Endothelial cell (in vitro differentiated cells): ENCODE measurements at regions not wholly inside any gene's neighbourhood (a gene's known extent, or its start where the extent isn't known, plus 50 kb on each side); places are given as distances from the start of the nearest gene placed in this dataset.

Source experiments
- DNase-seq: peaks from one replicate; pipeline ENCODE4 v3.0.0; 2021; ENCODE audit warnings: low spot score
- H3K27ac Mint-ChIP-seq: one replicate; pipeline ENCODE4 v1.8.0; 2021; ENCODE audit warnings: mixed read lengths, inconsistent platforms; ENCODE audit not compliant: unreplicated experiment
- H3K27me3 Mint-ChIP-seq: one replicate; pipeline ENCODE4 v1.8.0; 2021; ENCODE audit warnings: mild to moderate bottlenecking, moderate library complexity, mixed read lengths, inconsistent platforms; ENCODE audit not compliant: unreplicated experiment
- H3K36me3 Mint-ChIP-seq: one replicate; pipeline ENCODE4 v1.8.0; 2021; ENCODE audit warnings: mild to moderate bottlenecking, low read depth, mixed read lengths, inconsistent platforms; ENCODE audit not compliant: unreplicated experiment
- H3K4me1 Mint-ChIP-seq: one replicate; pipeline ENCODE4 v1.8.0; 2021; ENCODE audit warnings: mild to moderate bottlenecking, mixed read lengths, inconsistent platforms; ENCODE audit not compliant: unreplicated experiment
- H3K4me3 Mint-ChIP-seq: one replicate; pipeline ENCODE4 v1.8.0; 2021; ENCODE audit warnings: mild to moderate bottlenecking, mixed read lengths, inconsistent platforms; ENCODE audit not compliant: unreplicated experiment
- H3K9me3 Mint-ChIP-seq: one replicate; pipeline ENCODE4 v1.8.0; 2021; ENCODE audit warnings: mixed read lengths, inconsistent platforms; ENCODE audit not compliant: unreplicated experiment
- TF ChIP-seq, protein P1 (sequence below): fragments of 200-600 bp; sonication (generic); IDR thresholded peaks from one replicate; pipeline ENCODE4 v1.5.0; 2021; ENCODE audit warnings: antibody characterized with exemption; ENCODE audit not compliant: unreplicated experiment

DNA sequence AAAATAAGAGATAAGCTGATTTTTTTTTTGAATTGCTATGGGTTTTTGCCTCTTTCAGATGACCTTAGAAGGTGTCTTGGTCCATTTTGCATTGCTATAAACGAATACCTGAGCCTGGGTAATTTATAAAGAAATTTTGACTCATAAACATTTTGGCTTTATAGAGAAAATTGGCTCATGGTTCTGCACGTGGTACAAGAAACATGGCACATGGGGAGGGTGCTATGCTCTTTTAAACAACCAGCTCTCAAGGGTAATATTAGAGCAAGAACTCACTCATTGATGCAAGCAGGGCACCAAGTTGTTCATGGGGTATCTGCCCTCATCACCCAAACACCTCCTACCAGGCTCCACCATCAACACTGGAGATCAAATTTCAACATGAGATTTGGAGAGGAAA is 408.8 kb downstream of the NUP35 start:
- DNase-seq = no peak
- no peak overlapping the region for H3K27ac Mint-ChIP-seq
- H3K27me3 Mint-ChIP-seq = no peaks in the 10 kb centered on the region
- H3K4me3 Mint-ChIP-seq = no peak overlapping the region
- no peaks in the 10 kb centered on the region for H3K4me1 Mint-ChIP-seq
- H3K9me3 Mint-ChIP-seq = no peaks in the 10 kb centered on the region
- TF ChIP-seq, protein P1, sequence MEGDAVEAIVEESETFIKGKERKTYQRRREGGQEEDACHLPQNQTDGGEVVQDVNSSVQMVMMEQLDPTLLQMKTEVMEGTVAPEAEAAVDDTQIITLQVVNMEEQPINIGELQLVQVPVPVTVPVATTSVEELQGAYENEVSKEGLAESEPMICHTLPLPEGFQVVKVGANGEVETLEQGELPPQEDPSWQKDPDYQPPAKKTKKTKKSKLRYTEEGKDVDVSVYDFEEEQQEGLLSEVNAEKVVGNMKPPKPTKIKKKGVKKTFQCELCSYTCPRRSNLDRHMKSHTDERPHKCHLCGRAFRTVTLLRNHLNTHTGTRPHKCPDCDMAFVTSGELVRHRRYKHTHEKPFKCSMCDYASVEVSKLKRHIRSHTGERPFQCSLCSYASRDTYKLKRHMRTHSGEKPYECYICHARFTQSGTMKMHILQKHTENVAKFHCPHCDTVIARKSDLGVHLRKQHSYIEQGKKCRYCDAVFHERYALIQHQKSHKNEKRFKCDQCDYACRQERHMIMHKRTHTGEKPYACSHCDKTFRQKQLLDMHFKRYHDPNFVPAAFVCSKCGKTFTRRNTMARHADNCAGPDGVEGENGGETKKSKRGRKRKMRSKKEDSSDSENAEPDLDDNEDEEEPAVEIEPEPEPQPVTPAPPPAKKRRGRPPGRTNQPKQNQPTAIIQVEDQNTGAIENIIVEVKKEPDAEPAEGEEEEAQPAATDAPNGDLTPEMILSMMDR = no peak
- H3K36me3 Mint-ChIP-seq = no peaks in the 10 kb centered on the region

DNA sequence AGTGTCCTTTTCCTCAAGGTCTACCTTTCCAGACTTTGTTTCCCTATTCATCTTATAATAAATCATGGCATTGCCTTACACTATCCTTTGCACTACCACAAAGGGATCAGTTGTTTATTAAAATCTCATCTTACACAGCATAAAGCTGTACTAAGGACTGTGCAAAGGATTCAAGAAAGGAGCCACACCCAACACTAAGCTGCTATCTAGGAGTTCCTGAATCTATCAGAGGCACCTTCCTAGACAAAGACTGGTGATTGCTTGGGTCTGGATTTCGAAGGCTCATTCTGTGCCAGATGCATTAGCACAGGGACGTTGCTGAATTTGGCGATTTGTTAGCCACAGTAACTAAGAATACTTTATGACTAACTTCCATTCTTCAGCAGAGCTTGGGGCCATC is 412.0 kb downstream of the NUP35 start:
- Mint-ChIP-seq H3K4me3 (no peak overlapping the region), H3K4me1 (no peaks in the 10 kb centered on the region), H3K9me3 (no peaks in the 10 kb centered on the region), H3K36me3 (no peaks in the 10 kb centered on the region), H3K27ac (no peak overlapping the region), H3K27me3 (no peaks in the 10 kb centered on the region)
- TF ChIP-seq, protein P1 = no peak
- DNase-seq = no peak

DNA sequence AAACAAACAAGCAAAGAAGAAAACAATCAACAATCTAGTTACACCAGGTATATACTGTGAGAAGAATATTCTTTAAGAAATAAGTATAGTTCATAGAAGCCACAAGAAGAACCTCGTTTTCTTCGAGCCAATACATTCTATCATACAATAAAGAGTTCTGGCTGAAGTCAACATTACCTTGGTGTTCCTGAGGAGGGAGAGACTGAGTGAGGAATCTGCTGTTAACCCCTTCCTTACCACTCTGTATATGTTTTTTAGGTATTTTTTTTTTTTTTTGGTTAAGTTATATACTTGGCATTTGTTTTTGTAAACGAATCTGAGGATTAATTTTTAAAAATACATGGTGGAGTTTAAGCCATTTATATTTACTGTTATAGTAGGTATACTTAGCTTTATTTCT is 412.5 kb downstream of the NUP35 start:
- no peak overlapping the region for H3K4me3 Mint-ChIP-seq
- no peaks in the 10 kb centered on the region for H3K27me3 Mint-ChIP-seq
- TF ChIP-seq, protein P1 = no peak
- no peak for DNase-seq
- no peaks in the 10 kb centered on the region for H3K9me3 Mint-ChIP-seq
- H3K4me1 Mint-ChIP-seq = no peaks in the 10 kb centered on the region
- no peaks in the 10 kb centered on the region for H3K36me3 Mint-ChIP-seq
- H3K27ac Mint-ChIP-seq = no peak overlapping the region

DNA sequence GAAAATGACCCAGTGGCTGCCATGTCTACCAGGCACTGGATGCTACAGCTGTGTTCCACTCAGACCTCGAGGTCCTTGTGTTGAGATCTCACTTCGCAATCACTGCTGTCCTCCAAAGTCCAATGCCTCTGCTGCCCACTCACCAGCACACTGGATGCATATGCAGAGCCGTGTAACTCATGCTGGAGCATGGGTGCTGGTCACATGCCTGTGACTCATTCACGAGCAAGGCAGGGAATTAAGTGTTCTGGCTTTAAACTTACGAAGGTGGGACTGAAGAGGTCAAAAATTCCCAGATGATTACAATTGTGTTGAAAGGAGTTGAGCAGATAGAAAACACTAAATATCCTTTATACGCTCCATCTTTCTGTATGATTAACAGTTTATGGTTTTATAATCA is 417.5 kb downstream of the NUP35 start:
- no peak for DNase-seq
- Mint-ChIP-seq H3K4me1 (no peaks in the 10 kb centered on the region), H3K27ac (no peak overlapping the region), H3K4me3 (no peak overlapping the region), H3K36me3 (peaks cover 8% of the 10 kb centered on the region), H3K9me3 (no peaks in the 10 kb centered on the region), H3K27me3 (peaks cover 6% of the 10 kb centered on the region)
- TF ChIP-seq, protein P1 = no peak

DNA sequence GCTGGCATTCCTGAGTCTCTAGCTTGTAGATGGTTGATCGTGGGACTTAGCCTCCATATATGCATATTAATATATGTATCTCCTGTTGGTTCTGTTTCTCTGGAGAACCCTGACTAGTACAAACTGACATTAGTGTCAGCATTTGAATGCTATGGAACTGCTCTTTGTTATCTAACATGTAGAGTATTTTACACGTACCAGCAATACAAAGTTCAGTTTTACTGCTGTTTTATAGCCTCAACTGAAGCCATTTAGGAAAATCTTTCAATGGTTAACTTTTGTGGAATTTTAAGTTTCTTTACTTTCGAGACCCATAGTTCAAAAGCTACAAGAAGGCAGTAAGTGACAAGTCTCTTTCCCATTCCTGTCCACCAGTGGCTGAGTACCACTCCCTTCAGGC is 418.4 kb downstream of the NUP35 start:
- Mint-ChIP-seq H3K27me3 (peaks cover 6% of the 10 kb centered on the region), H3K36me3 (peaks cover 8% of the 10 kb centered on the region), H3K4me3 (no peak overlapping the region), H3K27ac (no peak overlapping the region), H3K9me3 (no peaks in the 10 kb centered on the region), H3K4me1 (no peaks in the 10 kb centered on the region)
- no peak for DNase-seq
- TF ChIP-seq, protein P1 = no peak
